Uterus (tissue), 2 donors: ENCODE measurements at regions not wholly inside any gene's neighbourhood (a gene's known extent, or its start where the extent isn't known, plus 50 kb on each side); places are given as distances from the start of the nearest gene placed in this dataset.

Experiments used
- POLR2A ChIP-seq, 2 donors: fragments of 450-650 bp; IDR thresholded peaks; one replicate each; pipeline ENCODE4 v1.6.1; 2016; ENCODE audit warnings: antibody characterized with exemption in 2 of 2, mild to moderate bottlenecking in 1 of 2, moderate library complexity in 1 of 2
- TF ChIP-seq, protein P1 (sequence below), 4 experiments: fragments of 200-600 bp in 2 of 4; fragments of 450-650 bp in 2 of 4; sonication (generic) in 2 of 4; IDR thresholded peaks; one replicate each; pipeline ENCODE4 v1.5.1; 2016 to 2019; ENCODE audit warnings: antibody characterized with exemption in 4 of 4, mild to moderate bottlenecking in 2 of 4, moderate library complexity in 1 of 4

- TF ChIP-seq, protein P1, sequence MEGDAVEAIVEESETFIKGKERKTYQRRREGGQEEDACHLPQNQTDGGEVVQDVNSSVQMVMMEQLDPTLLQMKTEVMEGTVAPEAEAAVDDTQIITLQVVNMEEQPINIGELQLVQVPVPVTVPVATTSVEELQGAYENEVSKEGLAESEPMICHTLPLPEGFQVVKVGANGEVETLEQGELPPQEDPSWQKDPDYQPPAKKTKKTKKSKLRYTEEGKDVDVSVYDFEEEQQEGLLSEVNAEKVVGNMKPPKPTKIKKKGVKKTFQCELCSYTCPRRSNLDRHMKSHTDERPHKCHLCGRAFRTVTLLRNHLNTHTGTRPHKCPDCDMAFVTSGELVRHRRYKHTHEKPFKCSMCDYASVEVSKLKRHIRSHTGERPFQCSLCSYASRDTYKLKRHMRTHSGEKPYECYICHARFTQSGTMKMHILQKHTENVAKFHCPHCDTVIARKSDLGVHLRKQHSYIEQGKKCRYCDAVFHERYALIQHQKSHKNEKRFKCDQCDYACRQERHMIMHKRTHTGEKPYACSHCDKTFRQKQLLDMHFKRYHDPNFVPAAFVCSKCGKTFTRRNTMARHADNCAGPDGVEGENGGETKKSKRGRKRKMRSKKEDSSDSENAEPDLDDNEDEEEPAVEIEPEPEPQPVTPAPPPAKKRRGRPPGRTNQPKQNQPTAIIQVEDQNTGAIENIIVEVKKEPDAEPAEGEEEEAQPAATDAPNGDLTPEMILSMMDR (IDR thresholded peaks at IDR 0.05), result no peak
- no peak for TF ChIP-seq POLR2A (IDR thresholded peaks at IDR 0.05)
Measured at GRCh38 chr21:31396399-31396798, 52.3 kb upstream of the TIAM1 start.
